ENCODE measurements at regions not wholly inside any gene's neighbourhood (a gene's known extent, or its start where the extent isn't known, plus 50 kb on each side); places are given as distances from the start of the nearest gene placed in this dataset.

DNA sequence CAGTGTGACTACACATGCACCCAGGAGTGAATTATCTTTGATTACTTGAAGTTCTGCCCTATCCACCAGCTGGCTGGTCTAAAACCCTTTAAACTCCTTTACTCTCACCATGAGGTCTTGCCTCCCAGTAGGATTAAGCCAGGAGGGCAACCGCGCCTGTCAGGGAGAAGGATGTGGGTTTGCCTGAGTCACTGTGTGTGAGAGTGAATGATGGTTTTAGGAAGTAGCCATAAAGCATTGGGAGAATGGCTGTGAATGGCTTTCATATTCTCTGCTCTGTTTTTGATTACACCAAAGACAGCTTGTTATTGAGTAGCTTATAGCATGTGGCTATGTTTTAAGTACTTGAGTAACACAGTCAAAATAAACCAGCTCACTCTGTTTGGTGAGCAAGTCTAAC is 637.7 kb upstream of the TBL1XR1 start:
- Histone ChIP-seq H3K23ac (ENCODE audit: low read length) (no peak overlapping the region), H3K79me1 (ENCODE audit: low read length) (no peaks in the 10 kb centered on the region), H2BK15ac (replicated peaks; ENCODE audit: low read depth) (no peak overlapping the region), H2BK120ac (ENCODE audit: low read depth, low read length) (no peak overlapping the region), H3K27ac (ENCODE audit: low read depth, low read length) (no peak overlapping the region), H4K8ac (ENCODE audit: low read depth, low read length) (no peak overlapping the region), H3K36me3 (ENCODE audit: control insufficient read depth, insufficient read depth, low read length) (no peaks in the 10 kb centered on the region), H2BK5ac (ENCODE audit: low read length) (no peak overlapping the region), H3K27me3 (ENCODE audit: insufficient read depth, low read length, poor library complexity) (no peaks in the 10 kb centered on the region), H3K4me3 (ENCODE audit: low read length) (no peak overlapping the region), H3K79me2 (ENCODE audit: control insufficient read depth, insufficient read depth, low read length) (no peaks in the 10 kb centered on the region), H3K4ac (ENCODE audit: low read depth, low read length) (no peak overlapping the region), H3K4me2 (ENCODE audit: low read length) (no peak overlapping the region), H3K9ac (ENCODE audit: low read length) (no peak overlapping the region), H4K5ac (ENCODE audit: low read length) (no peak overlapping the region), H3K18ac (ENCODE audit: low read length) (no peak overlapping the region), H3K56ac (ENCODE audit: low read length) (no peak overlapping the region), H3K4me1 (ENCODE audit: control insufficient read depth, low read depth, low read length) (no peaks in the 10 kb centered on the region), H2AK5ac (ENCODE audit: low read length) (no peak overlapping the region)
- no peak for DNase-seq
- no CpG with 5 or more reads among the region's 2 CpGs for WGBS (ENCODE audit: extremely low coverage, insufficient coverage, low lambda C conversion rate)

GRCh38 chr3:177835917-177836316 is 638.6 kb upstream of the TBL1XR1 start:
- Histone ChIP-seq H3K79me1 (ENCODE audit: low read length) (no peaks in the 10 kb centered on the region), H2BK120ac (ENCODE audit: low read depth, low read length) (no peak overlapping the region), H2BK5ac (ENCODE audit: low read length) (no peak overlapping the region), H3K56ac (ENCODE audit: low read length) (no peak overlapping the region), H3K23ac (ENCODE audit: low read length) (no peak overlapping the region), H3K79me2 (ENCODE audit: control insufficient read depth, insufficient read depth, low read length) (no peaks in the 10 kb centered on the region), H2BK15ac (replicated peaks; ENCODE audit: low read depth) (no peak overlapping the region), H4K8ac (ENCODE audit: low read depth, low read length) (no peak overlapping the region), H3K4me3 (ENCODE audit: low read length) (no peak overlapping the region), H3K4ac (ENCODE audit: low read depth, low read length) (no peak overlapping the region), H3K4me2 (ENCODE audit: low read length) (no peak overlapping the region), H2AK5ac (ENCODE audit: low read length) (no peak overlapping the region), H4K5ac (ENCODE audit: low read length) (no peak overlapping the region), H3K27me3 (ENCODE audit: insufficient read depth, low read length, poor library complexity) (no peaks in the 10 kb centered on the region), H3K4me1 (ENCODE audit: control insufficient read depth, low read depth, low read length) (no peaks in the 10 kb centered on the region), H3K18ac (ENCODE audit: low read length) (no peak overlapping the region), H3K9ac (ENCODE audit: low read length) (no peak overlapping the region), H3K27ac (ENCODE audit: low read depth, low read length) (no peak overlapping the region), H3K36me3 (ENCODE audit: control insufficient read depth, insufficient read depth, low read length) (no peaks in the 10 kb centered on the region)
- DNase-seq, result no peak
- no CpG with 5 or more reads among the region's 1 CpG for WGBS (ENCODE audit: extremely low coverage, insufficient coverage, low lambda C conversion rate)

DNA sequence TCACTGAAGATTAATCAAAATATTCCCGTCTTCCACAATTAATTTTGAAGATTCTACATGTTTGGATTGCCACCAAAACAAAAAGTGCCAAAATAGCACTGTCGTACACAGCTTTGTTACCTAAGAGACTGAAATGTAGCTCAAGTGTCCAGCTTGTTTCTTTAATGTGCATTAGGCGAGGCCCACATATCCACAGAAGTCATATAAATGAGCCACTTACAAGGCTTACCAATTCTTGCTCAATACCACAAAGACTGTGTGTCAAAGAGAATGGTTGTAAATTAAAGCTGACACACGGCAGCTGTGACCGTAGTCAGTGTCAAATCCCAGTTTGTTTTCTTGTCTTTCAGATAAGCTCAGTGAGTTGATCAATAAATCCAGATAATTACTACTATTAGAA is 639.4 kb upstream of the TBL1XR1 start:
- Histone ChIP-seq H3K23ac (ENCODE audit: low read length) (no peak overlapping the region), H2AK5ac (ENCODE audit: low read length) (no peak overlapping the region), H3K18ac (ENCODE audit: low read length) (no peak overlapping the region), H3K9ac (ENCODE audit: low read length) (no peak overlapping the region), H3K56ac (ENCODE audit: low read length) (no peak overlapping the region), H3K4me2 (ENCODE audit: low read length) (no peak overlapping the region), H2BK120ac (ENCODE audit: low read depth, low read length) (no peak overlapping the region), H3K79me2 (ENCODE audit: control insufficient read depth, insufficient read depth, low read length) (no peaks in the 10 kb centered on the region), H3K36me3 (ENCODE audit: control insufficient read depth, insufficient read depth, low read length) (no peaks in the 10 kb centered on the region), H3K4me1 (ENCODE audit: control insufficient read depth, low read depth, low read length) (no peaks in the 10 kb centered on the region), H3K27ac (ENCODE audit: low read depth, low read length) (no peak overlapping the region), H3K4me3 (ENCODE audit: low read length) (no peak overlapping the region), H3K79me1 (ENCODE audit: low read length) (no peaks in the 10 kb centered on the region), H4K8ac (ENCODE audit: low read depth, low read length) (no peak overlapping the region), H3K4ac (ENCODE audit: low read depth, low read length) (no peak overlapping the region), H2BK15ac (replicated peaks; ENCODE audit: low read depth) (no peak overlapping the region), H3K27me3 (ENCODE audit: insufficient read depth, low read length, poor library complexity) (no peaks in the 10 kb centered on the region), H4K5ac (ENCODE audit: low read length) (no peak overlapping the region), H2BK5ac (ENCODE audit: low read length) (no peak overlapping the region)
- no peak for DNase-seq
- no CpG with 5 or more reads among the region's 5 CpGs for WGBS (ENCODE audit: extremely low coverage, insufficient coverage, low lambda C conversion rate)

DNA sequence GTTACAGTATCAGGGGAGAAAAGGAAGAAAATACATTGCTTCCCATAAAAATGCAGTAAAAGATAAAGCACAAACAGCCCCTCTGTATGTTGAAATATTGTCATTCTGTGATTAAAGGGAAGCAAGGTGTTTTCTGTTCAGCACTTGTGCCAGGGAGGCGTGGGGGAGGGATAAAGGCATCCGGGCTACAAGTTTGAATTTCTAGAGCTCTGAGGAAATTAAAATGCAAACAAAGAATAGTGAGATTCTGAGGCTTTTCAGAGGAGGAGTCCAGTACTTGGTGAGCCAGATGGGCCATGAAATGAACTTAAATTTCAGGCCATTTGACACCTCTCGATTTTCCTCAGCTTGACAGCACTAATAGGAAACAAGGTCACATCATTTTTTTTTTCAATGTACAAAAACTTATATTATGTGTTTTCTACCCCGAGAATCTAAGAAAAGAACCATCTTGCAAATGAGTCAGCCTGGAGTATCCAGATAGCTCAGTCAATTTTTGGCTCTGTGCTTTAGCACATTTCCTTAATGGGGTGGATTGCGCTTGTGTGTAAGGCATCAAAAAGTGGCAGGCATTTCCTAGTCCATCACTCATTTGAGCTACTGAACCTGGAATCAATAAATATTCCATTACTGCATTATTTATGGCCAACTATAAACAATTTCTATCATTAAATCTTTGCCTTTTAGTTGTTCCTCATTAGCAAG is 640.8 kb upstream of the TBL1XR1 start:
- no peak overlapping the region for H3K4me3 ChIP-seq (ENCODE audit: low read length)
- no peaks in the 10 kb centered on the region for H3K36me3 ChIP-seq (ENCODE audit: control insufficient read depth, insufficient read depth, low read length)
- no peak overlapping the region for H4K5ac ChIP-seq (ENCODE audit: low read length)
- no peaks in the 10 kb centered on the region for H3K27me3 ChIP-seq (ENCODE audit: insufficient read depth, low read length, poor library complexity)
- H3K27ac ChIP-seq (ENCODE audit: low read depth, low read length), result no peak overlapping the region
- H2BK5ac ChIP-seq (ENCODE audit: low read length), result no peak overlapping the region
- no peak for DNase-seq
- H4K8ac ChIP-seq (ENCODE audit: low read depth, low read length), result no peak overlapping the region
- no peaks in the 10 kb centered on the region for H3K79me2 ChIP-seq (ENCODE audit: control insufficient read depth, insufficient read depth, low read length)
- H3K79me1 ChIP-seq (ENCODE audit: low read length), result no peaks in the 10 kb centered on the region
- WGBS (ENCODE audit: extremely low coverage, insufficient coverage, low lambda C conversion rate), result no CpG with 5 or more reads among the region's 5 CpGs
- no peak overlapping the region for H2AK5ac ChIP-seq (ENCODE audit: low read length)
- H3K23ac ChIP-seq (ENCODE audit: low read length), result no peak overlapping the region
- no peak overlapping the region for H3K18ac ChIP-seq (ENCODE audit: low read length)
- H3K56ac ChIP-seq (ENCODE audit: low read length), result no peak overlapping the region
- no peak overlapping the region for H2BK15ac ChIP-seq (replicated peaks; ENCODE audit: low read depth)
- H3K4me1 ChIP-seq (ENCODE audit: control insufficient read depth, low read depth, low read length), result no peaks in the 10 kb centered on the region
- no peak overlapping the region for H2BK120ac ChIP-seq (ENCODE audit: low read depth, low read length)
- H3K4me2 ChIP-seq (ENCODE audit: low read length), result no peak overlapping the region
- no peak overlapping the region for H3K9ac ChIP-seq (ENCODE audit: low read length)
- no peak overlapping the region for H3K4ac ChIP-seq (ENCODE audit: low read depth, low read length)

DNA sequence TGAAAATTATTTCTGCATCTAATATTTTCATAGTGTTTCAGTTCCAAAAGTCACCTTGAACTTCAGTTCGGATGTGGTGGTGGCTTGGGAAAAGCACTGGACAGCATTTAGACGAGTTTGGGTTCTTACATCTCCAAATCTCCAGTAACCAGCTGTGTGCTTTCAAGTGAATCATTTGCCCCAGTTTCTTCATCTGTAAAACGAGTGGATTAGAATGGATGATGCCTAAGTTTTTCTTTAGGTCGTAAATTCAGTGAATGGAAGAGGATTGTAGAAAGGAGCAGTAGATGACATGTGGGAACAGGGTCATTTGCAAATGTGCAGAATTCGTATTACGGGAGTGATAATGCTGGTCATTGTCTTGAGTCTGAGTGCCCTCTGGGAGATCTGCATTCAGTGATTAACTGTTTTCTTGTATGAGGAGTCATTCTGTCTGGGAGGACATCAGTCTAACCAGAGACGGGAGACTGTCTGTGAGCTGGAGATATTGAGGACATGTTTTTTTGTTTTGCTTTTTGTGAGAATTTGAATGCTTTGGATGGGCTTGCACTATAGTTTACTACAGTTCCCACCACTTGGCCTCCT is 641.6 kb upstream of the TBL1XR1 start:
- Histone ChIP-seq H3K4me3 (ENCODE audit: low read length) (no peak overlapping the region), H2BK120ac (ENCODE audit: low read depth, low read length) (no peak overlapping the region), H4K5ac (ENCODE audit: low read length) (no peak overlapping the region), H2BK5ac (ENCODE audit: low read length) (no peak overlapping the region), H3K4ac (ENCODE audit: low read depth, low read length) (no peak overlapping the region), H2AK5ac (ENCODE audit: low read length) (no peak overlapping the region), H3K56ac (ENCODE audit: low read length) (no peak overlapping the region), H3K9ac (ENCODE audit: low read length) (no peak overlapping the region), H3K27ac (ENCODE audit: low read depth, low read length) (no peak overlapping the region), H3K23ac (ENCODE audit: low read length) (no peak overlapping the region), H3K79me1 (ENCODE audit: low read length) (no peaks in the 10 kb centered on the region), H3K27me3 (ENCODE audit: insufficient read depth, low read length, poor library complexity) (no peaks in the 10 kb centered on the region), H3K4me1 (ENCODE audit: control insufficient read depth, low read depth, low read length) (no peaks in the 10 kb centered on the region), H4K8ac (ENCODE audit: low read depth, low read length) (no peak overlapping the region), H3K4me2 (ENCODE audit: low read length) (no peak overlapping the region), H3K79me2 (ENCODE audit: control insufficient read depth, insufficient read depth, low read length) (no peaks in the 10 kb centered on the region), H2BK15ac (replicated peaks; ENCODE audit: low read depth) (no peak overlapping the region), H3K36me3 (ENCODE audit: control insufficient read depth, insufficient read depth, low read length) (no peaks in the 10 kb centered on the region), H3K18ac (ENCODE audit: low read length) (no peak overlapping the region)
- no CpG with 5 or more reads among the region's 7 CpGs for WGBS (ENCODE audit: extremely low coverage, insufficient coverage, low lambda C conversion rate)
- DNase-seq, result no peak

- no peak overlapping the region for H2AK5ac ChIP-seq (ENCODE audit: low read length)
- no peak overlapping the region for H3K18ac ChIP-seq (ENCODE audit: low read length)
- H4K5ac ChIP-seq (ENCODE audit: low read length), result no peak overlapping the region
- H4K8ac ChIP-seq (ENCODE audit: low read depth, low read length), result no peak overlapping the region
- no peak overlapping the region for H3K4me2 ChIP-seq (ENCODE audit: low read length)
- no peak overlapping the region for H3K23ac ChIP-seq (ENCODE audit: low read length)
- H2BK15ac ChIP-seq (replicated peaks; ENCODE audit: low read depth), result no peak overlapping the region
- H2BK120ac ChIP-seq (ENCODE audit: low read depth, low read length), result no peak overlapping the region
- no peaks in the 10 kb centered on the region for H3K27me3 ChIP-seq (ENCODE audit: insufficient read depth, low read length, poor library complexity)
- H3K27ac ChIP-seq (ENCODE audit: low read depth, low read length), result no peak overlapping the region
- no peaks in the 10 kb centered on the region for H3K79me1 ChIP-seq (ENCODE audit: low read length)
- H3K79me2 ChIP-seq (ENCODE audit: control insufficient read depth, insufficient read depth, low read length), result no peaks in the 10 kb centered on the region
- no peak for DNase-seq
- H2BK5ac ChIP-seq (ENCODE audit: low read length), result no peak overlapping the region
- no peaks in the 10 kb centered on the region for H3K36me3 ChIP-seq (ENCODE audit: control insufficient read depth, insufficient read depth, low read length)
- no peak overlapping the region for H3K9ac ChIP-seq (ENCODE audit: low read length)
- no peak overlapping the region for H3K56ac ChIP-seq (ENCODE audit: low read length)
- WGBS (ENCODE audit: extremely low coverage, insufficient coverage, low lambda C conversion rate), result no CpG with 5 or more reads among the region's 1 CpG
- no peak overlapping the region for H3K4me3 ChIP-seq (ENCODE audit: low read length)
- H3K4ac ChIP-seq (ENCODE audit: low read depth, low read length), result no peak overlapping the region
- no peaks in the 10 kb centered on the region for H3K4me1 ChIP-seq (ENCODE audit: control insufficient read depth, low read depth, low read length)
Observed at GRCh38 chr3:177842302-177842701, 645.0 kb upstream of the TBL1XR1 start.

All from mesendoderm (in vitro differentiated cells).